GM12878 (cell line): ENCODE measurements at regions not wholly inside any gene's neighbourhood (a gene's known extent, or its start where the extent isn't known, plus 50 kb on each side); places are given as distances from the start of the nearest gene placed in this dataset.

Experiments used
- ATAC-seq: fragments of 200-7000 bp; cut with Tn5 transposase; 3 replicates; pipeline ENCODE4 v1.9.1; 2020; ENCODE audit warnings: mild to moderate bottlenecking, moderate library complexity
- BruUV-seq: library from RNA; stranded (reverse); fragments of 400-500 nt; replicated peaks from 2 replicates; lab custom pipeline; 2021; lab: Mats Ljungman, UMichigan
- CTCF ChIA-PET: fragments of 300-600 bp; sonication (Branson Sonifier 250); formaldehyde crosslinking; extraction: SDS; loops from one replicate; lab custom pipeline; 2021; ENCODE audit warnings: inconsistent platforms; lab: Yijun Ruan, JAX
- POLR2A ChIA-PET: fragments of 350-600 bp; formaldehyde crosslinking; extraction: SDS; loops from one replicate; lab custom pipeline; 2021; ENCODE audit warnings: inconsistent platforms; lab: Charles Lee
- RAD21 ChIA-PET: fragments of 300-600 bp; sonication (Branson Sonifier 250); formaldehyde crosslinking; loops from one replicate; lab custom pipeline; 2023; ENCODE audit warnings: antibody characterized with exemption; ENCODE audit not compliant: unreplicated experiment; lab: Charles Lee
- SMC1A ChIA-PET: fragments of 300-600 bp; sonication (Branson Sonifier 250); formaldehyde crosslinking; loops from one replicate; lab custom pipeline; 2023; ENCODE audit not compliant: unreplicated experiment, uncharacterized antibody; lab: Charles Lee
- DNase-seq: peaks from one replicate; pipeline ENCODE4 v3.0.0-alpha.2; 2011; ENCODE audit warnings: low read depth, low spot score
- FAIRE-seq: peaks from 3 replicates; lab custom pipeline; 2011; peaks lifted over from hg19 to GRCh38; lab: Jason Lieb, UNC
- H2AFZ ChIP-seq: 2 replicates; pipeline ENCODE4 v1.6.0; 2011; ENCODE audit warnings: low read depth, low read length, control low read depth; ENCODE audit not compliant: control insufficient read depth
- H3K27ac ChIP-seq: 2 replicates; pipeline ENCODE4 v1.5.1; 2011; ENCODE audit warnings: control low read depth; ENCODE audit not compliant: control insufficient read depth, insufficient read depth
- H3K27me3 ChIP-seq, 2 experiments: replicated peaks in 1 of 2; 2 replicates each; pipeline versions ENCODE4 v1.6.0 to v1.6.1; 2011; ENCODE audit warnings: low read length in 1 of 2; ENCODE audit not compliant: control insufficient read depth in 2 of 2, insufficient read depth in 2 of 2
- H3K36me3 ChIP-seq, 2 experiments: 2 replicates each; pipeline ENCODE4 v1.5.1; 2011; ENCODE audit warnings: low read length in 1 of 2; ENCODE audit not compliant: control insufficient read depth in 2 of 2, insufficient read depth in 2 of 2
- H3K4me1 ChIP-seq: 2 replicates; pipeline ENCODE4 v1.6.1; 2011; ENCODE audit warnings: mild to moderate bottlenecking, low read length, moderate library complexity, mixed read lengths; ENCODE audit not compliant: control insufficient read depth, insufficient read depth
- H3K4me2 ChIP-seq: 2 replicates; pipeline ENCODE4 v1.6.0; 2011; ENCODE audit warnings: control low read depth; ENCODE audit not compliant: control insufficient read depth, insufficient read depth
- H3K4me3 ChIP-seq: fragments of 200-600 bp; sonication (generic); 2 replicates; pipeline ENCODE4 v1.5.1; 2016
- H3K79me2 ChIP-seq: 2 replicates; pipeline ENCODE4 v1.6.0; 2011; ENCODE audit warnings: low read length; ENCODE audit not compliant: control insufficient read depth, insufficient read depth
- H3K9ac ChIP-seq: 2 replicates; pipeline ENCODE4 v1.8.0; 2011; ENCODE audit warnings: low read length, control low read depth, mixed read lengths; ENCODE audit not compliant: control insufficient read depth, insufficient read depth
- H3K9me3 ChIP-seq: replicated peaks from 3 replicates; pipeline ENCODE4 v1.5.1; 2011; ENCODE audit warnings: mild to moderate bottlenecking, low read length; ENCODE audit not compliant: control insufficient read depth, insufficient read depth
- H4K20me1 ChIP-seq: 2 replicates; pipeline ENCODE4 v1.6.0; 2011; ENCODE audit not compliant: control insufficient read depth, insufficient read depth
- CBFB ChIP-seq: IDR thresholded peaks from 2 replicates; pipeline ENCODE4 v1.6.1; 2016; ENCODE audit warnings: antibody characterized with exemption, low read depth
- CEBPB ChIP-seq, 2 experiments: fragments of 150-350 bp in 1 of 2; IDR thresholded peaks; 2 replicates each; pipeline ENCODE4 v1.6.1; 2012 to 2014; ENCODE audit warnings: low read depth in 2 of 2, low read length in 2 of 2, borderline replicate concordance in 1 of 2, inconsistent platforms in 1 of 2
- EP300 ChIP-seq, 2 experiments: fragments of 150-350 bp in 1 of 2; IDR thresholded peaks; 2 replicates each; pipeline ENCODE4 v1.6.1; 2011 to 2012; ENCODE audit warnings: low read depth in 2 of 2, low read length in 2 of 2, borderline replicate concordance in 1 of 2, improper control_type of control experiment in 1 of 2, inconsistent platforms in 1 of 2; ENCODE audit not compliant: control insufficient read depth in 1 of 2
- GABPA ChIP-seq: IDR thresholded peaks from 2 replicates; pipeline ENCODE4 v1.6.1; 2014; ENCODE audit warnings: antibody characterized with exemption, low read depth, mild to moderate bottlenecking, inconsistent platforms
- HCFC1 ChIP-seq: fragments of 150-350 bp; IDR thresholded peaks from 2 replicates; pipeline ENCODE4 v1.6.1; 2014; ENCODE audit warnings: low read length
- MTA2 ChIP-seq: fragments of 450-650 bp; IDR thresholded peaks from 2 replicates; pipeline ENCODE4 v1.6.1; 2016; ENCODE audit warnings: low read depth, mild to moderate bottlenecking, moderate library complexity
- NBN ChIP-seq: fragments of 450-650 bp; IDR thresholded peaks from 2 replicates; pipeline ENCODE4 v1.6.1; 2016
- SREBF1 ChIP-seq: IDR thresholded peaks from 2 replicates; pipeline ENCODE4 v1.6.1; 2012; ENCODE audit warnings: mild to moderate bottlenecking, low read length
- STAT3 ChIP-seq: IDR thresholded peaks from 2 replicates; pipeline ENCODE4 v1.6.1; 2011; ENCODE audit warnings: low read depth, low read length, improper control_type of control experiment
- SUPT20H ChIP-seq: IDR thresholded peaks from 2 replicates; pipeline ENCODE4 v1.6.1; 2011; ENCODE audit warnings: low read depth, mild to moderate bottlenecking, low read length, moderate library complexity, borderline replicate concordance; ENCODE audit not compliant: control insufficient read depth
- TCF3 ChIP-seq: IDR thresholded peaks from 2 replicates; pipeline ENCODE4 v1.6.1; 2012; ENCODE audit warnings: low read depth, mild to moderate bottlenecking, low read length, borderline replicate concordance; ENCODE audit not compliant: insufficient read depth
- ZBED1 ChIP-seq: IDR thresholded peaks from 2 replicates; pipeline ENCODE4 v1.6.1; 2016; ENCODE audit warnings: borderline replicate concordance
- ZNF274 ChIP-seq: IDR thresholded peaks from one replicate; pipeline ENCODE4 v1.8.0; 2011; ENCODE audit not compliant: insufficient read length, insufficient read depth
- ZNF384 ChIP-seq: IDR thresholded peaks from 2 replicates; pipeline ENCODE4 v1.6.1; 2012; ENCODE audit warnings: low read depth, mild to moderate bottlenecking, low read length, improper control_type of control experiment, borderline replicate concordance
- WGBS: methylation state at CpG from one replicate; pipeline ENCODE4 v1.1.6; 2016; ENCODE audit warnings: low lambda C conversion rate; ENCODE audit not compliant: insufficient replicate concordance, insufficient coverage; ENCODE audit errors: missing lambda C conversion rate; 5-methylcytosine and 5-hydroxymethylcytosine counted together
- in situ Hi-C: fragments of 300-500 bp; cut with MboI; formaldehyde crosslinking; loops from 9 replicates; pipeline ENCODE4 v1.14.3; 2018; ENCODE audit warnings: mixed read lengths
- intact Hi-C: fragments of 100-400 bp; cut with micrococcal nuclease; formaldehyde crosslinking; loops from one replicate; pipeline ENCODE4 v1.14.2; 2022; ENCODE audit not compliant: unreplicated experiment
- TF ChIP-seq, protein P1 (sequence below): fragments of 450-650 bp; IDR thresholded peaks from 2 replicates; pipeline ENCODE4 v1.6.1; 2016; ENCODE audit warnings: mild to moderate bottlenecking, moderate library complexity, borderline replicate concordance
- TF ChIP-seq, protein P2 (sequence below), 3 experiments: IDR thresholded peaks in 2 of 3; conservative IDR thresholded peaks in 1 of 3; 2 replicates each; pipeline ENCODE4 v1.5.1; 2011; ENCODE audit warnings: low read depth in 3 of 3, low read length in 3 of 3, mild to moderate bottlenecking in 3 of 3, control low read depth in 2 of 3, moderate library complexity in 2 of 3, inconsistent platforms in 1 of 3, mixed read lengths in 1 of 3; ENCODE audit not compliant: control insufficient read depth in 2 of 3, insufficient read depth in 1 of 3; ENCODE audit errors: extremely low read depth in 1 of 3

DNA sequence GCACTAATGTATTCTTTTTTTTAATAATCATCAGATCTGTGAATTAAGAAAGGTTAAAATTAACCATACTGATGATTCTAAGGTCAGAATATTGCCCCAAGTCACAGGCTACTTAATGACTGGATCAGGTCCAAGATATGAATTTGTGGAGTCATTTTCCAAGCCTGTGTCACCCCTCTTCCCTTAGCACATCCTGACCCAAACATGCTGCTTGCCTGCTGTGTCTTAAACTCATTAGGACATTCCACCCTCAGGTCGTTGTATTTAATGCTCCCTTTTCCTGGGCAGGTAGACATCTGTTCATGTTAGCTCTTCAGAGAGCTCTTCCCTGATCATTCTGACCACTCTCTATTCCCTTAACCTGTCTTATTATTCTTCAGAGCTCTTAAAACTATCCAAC lies 463.5 kb upstream of the PDE3A start:
- Histone ChIP-seq H2AFZ (no peak overlapping the region), H4K20me1 (no peaks in the 10 kb centered on the region), H3K79me2 (no peaks in the 10 kb centered on the region), H3K4me3 (no peak overlapping the region), H3K36me3 (no peaks in the 10 kb centered on the region), H3K9me3 (no peaks in the 10 kb centered on the region; the same call in 2 of the 3 replicates), H3K27me3 (no peaks in the 10 kb centered on the region), H3K27ac (no peak overlapping the region), H3K4me1 (no peaks in the 10 kb centered on the region), H3K4me2 (no peak overlapping the region), H3K9ac (no peak overlapping the region)
- ATAC-seq (no peak), DNase-seq (no peak), FAIRE-seq (no peak)
- TF ChIP-seq TCF3 (no peak), CEBPB (IDR thresholded peaks at IDR 0.05; ENCODE audit: borderline replicate concordance in 1 of 2, low read depth in 2 of 2, low read length in 2 of 2) (no peak), NBN (no peak), SREBF1 (no peak), ZBED1 (no peak), CBFB (no peak), EP300 (IDR thresholded peaks at IDR 0.05; ENCODE audit: borderline replicate concordance in 1 of 2, control insufficient read depth in 1 of 2, low read depth in 2 of 2, low read length in 2 of 2) (no peak), GABPA (no peak), ZNF384 (no peak), SUPT20H (no peak), MTA2 (no peak), ZNF274 (no peak), STAT3 (no peak), HCFC1 (no peak)
- TF ChIP-seq, protein P1, sequence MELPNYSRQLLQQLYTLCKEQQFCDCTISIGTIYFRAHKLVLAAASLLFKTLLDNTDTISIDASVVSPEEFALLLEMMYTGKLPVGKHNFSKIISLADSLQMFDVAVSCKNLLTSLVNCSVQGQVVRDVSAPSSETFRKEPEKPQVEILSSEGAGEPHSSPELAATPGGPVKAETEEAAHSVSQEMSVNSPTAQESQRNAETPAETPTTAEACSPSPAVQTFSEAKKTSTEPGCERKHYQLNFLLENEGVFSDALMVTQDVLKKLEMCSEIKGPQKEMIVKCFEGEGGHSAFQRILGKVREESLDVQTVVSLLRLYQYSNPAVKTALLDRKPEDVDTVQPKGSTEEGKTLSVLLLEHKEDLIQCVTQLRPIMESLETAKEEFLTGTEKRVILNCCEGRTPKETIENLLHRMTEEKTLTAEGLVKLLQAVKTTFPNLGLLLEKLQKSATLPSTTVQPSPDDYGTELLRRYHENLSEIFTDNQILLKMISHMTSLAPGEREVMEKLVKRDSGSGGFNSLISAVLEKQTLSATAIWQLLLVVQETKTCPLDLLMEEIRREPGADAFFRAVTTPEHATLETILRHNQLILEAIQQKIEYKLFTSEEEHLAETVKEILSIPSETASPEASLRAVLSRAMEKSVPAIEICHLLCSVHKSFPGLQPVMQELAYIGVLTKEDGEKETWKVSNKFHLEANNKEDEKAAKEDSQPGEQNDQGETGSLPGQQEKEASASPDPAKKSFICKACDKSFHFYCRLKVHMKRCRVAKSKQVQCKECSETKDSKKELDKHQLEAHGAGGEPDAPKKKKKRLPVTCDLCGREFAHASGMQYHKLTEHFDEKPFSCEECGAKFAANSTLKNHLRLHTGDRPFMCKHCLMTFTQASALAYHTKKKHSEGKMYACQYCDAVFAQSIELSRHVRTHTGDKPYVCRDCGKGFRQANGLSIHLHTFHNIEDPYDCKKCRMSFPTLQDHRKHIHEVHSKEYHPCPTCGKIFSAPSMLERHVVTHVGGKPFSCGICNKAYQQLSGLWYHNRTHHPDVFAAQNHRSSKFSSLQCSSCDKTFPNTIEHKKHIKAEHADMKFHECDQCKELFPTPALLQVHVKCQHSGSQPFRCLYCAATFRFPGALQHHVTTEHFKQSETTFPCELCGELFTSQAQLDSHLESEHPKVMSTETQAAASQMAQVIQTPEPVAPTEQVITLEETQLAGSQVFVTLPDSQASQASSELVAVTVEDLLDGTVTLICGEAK, result no peak
- TF ChIP-seq, protein P2, sequence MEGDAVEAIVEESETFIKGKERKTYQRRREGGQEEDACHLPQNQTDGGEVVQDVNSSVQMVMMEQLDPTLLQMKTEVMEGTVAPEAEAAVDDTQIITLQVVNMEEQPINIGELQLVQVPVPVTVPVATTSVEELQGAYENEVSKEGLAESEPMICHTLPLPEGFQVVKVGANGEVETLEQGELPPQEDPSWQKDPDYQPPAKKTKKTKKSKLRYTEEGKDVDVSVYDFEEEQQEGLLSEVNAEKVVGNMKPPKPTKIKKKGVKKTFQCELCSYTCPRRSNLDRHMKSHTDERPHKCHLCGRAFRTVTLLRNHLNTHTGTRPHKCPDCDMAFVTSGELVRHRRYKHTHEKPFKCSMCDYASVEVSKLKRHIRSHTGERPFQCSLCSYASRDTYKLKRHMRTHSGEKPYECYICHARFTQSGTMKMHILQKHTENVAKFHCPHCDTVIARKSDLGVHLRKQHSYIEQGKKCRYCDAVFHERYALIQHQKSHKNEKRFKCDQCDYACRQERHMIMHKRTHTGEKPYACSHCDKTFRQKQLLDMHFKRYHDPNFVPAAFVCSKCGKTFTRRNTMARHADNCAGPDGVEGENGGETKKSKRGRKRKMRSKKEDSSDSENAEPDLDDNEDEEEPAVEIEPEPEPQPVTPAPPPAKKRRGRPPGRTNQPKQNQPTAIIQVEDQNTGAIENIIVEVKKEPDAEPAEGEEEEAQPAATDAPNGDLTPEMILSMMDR (IDR thresholded peaks at IDR 0.05 in 2 of 3, conservative IDR thresholded peaks at IDR 0.05 in 1 of 3; ENCODE audit: control insufficient read depth in 2 of 3, extremely low read depth in 1 of 3, insufficient read depth in 1 of 3, low read depth in 3 of 3, low read length in 3 of 3), result no peak
- ChIA-PET RAD21 (interaction anchor here (1.0 to 1.8 kb wide), 2 partner anchors 9 to 11 kb away, joined by 4 to 5 read pairs; no protein-coding TSS in a partner anchor), POLR2A (no interaction called here), CTCF (interaction anchor here (0.6 kb wide), 1 partner anchor 350 kb away, joined by 3 read pairs; no protein-coding TSS in a partner anchor), SMC1A (interaction anchor here (1.2 to 1.4 kb wide), 2 partner anchors 158 to 218 kb away, joined by 3 read pairs; no protein-coding TSS in a partner anchor)
- BruUV-seq, result no TSS peak
- intact Hi-C loops (no loop called here), in situ Hi-C loops (no loop called here)
- WGBS, result 0% methylated on average over 1 of the region's 1 CpG
